Loucy (cell line): ENCODE measurements at regions not wholly inside any gene's neighbourhood (a gene's known extent, or its start where the extent isn't known, plus 50 kb on each side); places are given as distances from the start of the nearest gene placed in this dataset.

Source experiments
- H2AFZ ChIP-seq: fragments of 200-600 bp; sonication (generic); 2 replicates; pipeline ENCODE4 v1.6.0; 2016; ENCODE audit warnings: antibody characterized with exemption, mild to moderate bottlenecking, low read length, moderate library complexity
- H3F3A ChIP-seq: fragments of 200-600 bp; 2 replicates; pipeline ENCODE4 v1.6.0; 2016; ENCODE audit warnings: antibody characterized with exemption, low read depth, mild to moderate bottlenecking
- H3K27me3 ChIP-seq: fragments of 200-600 bp; sonication (generic); 2 replicates; pipeline ENCODE4 v1.6.1; 2014; ENCODE audit warnings: low read length, mild to moderate bottlenecking; ENCODE audit not compliant: insufficient read depth, poor library complexity, severe bottlenecking
- H3K36me3 ChIP-seq: fragments of 200-600 bp; sonication (generic); 2 replicates; pipeline ENCODE4 v1.6.1; 2016; ENCODE audit warnings: low read length; ENCODE audit not compliant: insufficient read depth
- H3K4me1 ChIP-seq: fragments of 200-600 bp; sonication (generic); 2 replicates; pipeline ENCODE4 v1.5.1; 2014; ENCODE audit warnings: low read length, mild to moderate bottlenecking; ENCODE audit not compliant: insufficient read depth, poor library complexity, severe bottlenecking
- H3K4me2 ChIP-seq: fragments of 200-600 bp; sonication (generic); 2 replicates; pipeline ENCODE4 v1.6.0; 2014; ENCODE audit warnings: antibody characterized with exemption, low read length, low read depth, mild to moderate bottlenecking; ENCODE audit not compliant: poor library complexity, severe bottlenecking
- H3K4me3 ChIP-seq: fragments of 200-600 bp; sonication (generic); 2 replicates; pipeline ENCODE4 v1.5.1; 2014; ENCODE audit warnings: low read length, mild to moderate bottlenecking, mixed read lengths; ENCODE audit not compliant: poor library complexity, severe bottlenecking
- H3K79me2 ChIP-seq: fragments of 200-600 bp; sonication (generic); 2 replicates; pipeline ENCODE4 v1.6.1; 2014; ENCODE audit warnings: low read length; ENCODE audit not compliant: insufficient read depth
- H3K9ac ChIP-seq: fragments of 200-600 bp; sonication (generic); 2 replicates; pipeline ENCODE4 v1.6.0; 2014; ENCODE audit warnings: mild to moderate bottlenecking, low read depth, low read length, moderate library complexity; ENCODE audit not compliant: poor library complexity, severe bottlenecking
- H3K9me2 ChIP-seq: fragments of 200-600 bp; sonication (generic); replicated peaks from 2 replicates; pipeline ENCODE4 v1.6.1; 2016; ENCODE audit warnings: low read depth, low read length, mixed read lengths
- H3K9me3 ChIP-seq: fragments of 200-600 bp; sonication (generic); 2 replicates; pipeline ENCODE4 v1.6.1; 2014; ENCODE audit warnings: mild to moderate bottlenecking, antibody characterized with exemption, low read length, low read depth; ENCODE audit not compliant: insufficient read depth
- H4K20me1 ChIP-seq: fragments of 200-600 bp; sonication (generic); 2 replicates; pipeline ENCODE4 v1.6.0; 2014; ENCODE audit warnings: antibody characterized with exemption, low read length, mild to moderate bottlenecking; ENCODE audit not compliant: insufficient read depth, poor library complexity, severe bottlenecking
- EZH2phosphoT487 ChIP-seq: fragments of 200-600 bp; IDR thresholded peaks from 2 replicates; pipeline ENCODE4 v1.6.1; 2018; ENCODE audit warnings: antibody characterized with exemption, mild to moderate bottlenecking, moderate library complexity, borderline replicate concordance
- TF ChIP-seq, protein P1 (sequence below): fragments of 200-600 bp; sonication (generic); conservative IDR thresholded peaks from 2 replicates; pipeline ENCODE4 v1.5.1; 2014; ENCODE audit warnings: mild to moderate bottlenecking, antibody characterized with exemption, low read length

DNA sequence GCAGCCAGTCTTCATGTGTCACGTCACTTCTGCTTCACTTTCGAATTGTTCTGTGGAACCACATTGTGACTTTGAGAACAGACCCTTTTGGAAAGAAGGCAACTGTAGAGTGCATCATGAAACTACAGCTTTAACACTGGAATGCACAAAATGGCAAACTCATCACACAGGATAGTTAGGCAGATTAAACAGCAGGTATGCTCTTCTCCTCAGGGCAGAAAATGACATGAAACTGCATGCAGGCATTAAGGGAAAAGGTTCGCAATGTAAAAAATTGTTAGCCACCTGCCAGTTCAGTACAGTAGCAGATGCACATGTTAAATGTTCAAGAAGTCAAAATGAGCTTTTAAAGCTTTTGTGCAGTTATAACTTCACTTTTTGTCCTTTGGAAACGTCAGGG, 864.6 kb upstream of the IGFBP7 start:
- no peak overlapping the region for H3K9ac ChIP-seq
- no peak overlapping the region for H3K4me3 ChIP-seq
- H3K36me3 ChIP-seq: no peaks in the 10 kb centered on the region
- H3F3A ChIP-seq: no peaks in the 10 kb centered on the region
- no peaks in the 10 kb centered on the region for H4K20me1 ChIP-seq
- no peak for TF ChIP-seq EZH2phosphoT487
- TF ChIP-seq, protein P1, sequence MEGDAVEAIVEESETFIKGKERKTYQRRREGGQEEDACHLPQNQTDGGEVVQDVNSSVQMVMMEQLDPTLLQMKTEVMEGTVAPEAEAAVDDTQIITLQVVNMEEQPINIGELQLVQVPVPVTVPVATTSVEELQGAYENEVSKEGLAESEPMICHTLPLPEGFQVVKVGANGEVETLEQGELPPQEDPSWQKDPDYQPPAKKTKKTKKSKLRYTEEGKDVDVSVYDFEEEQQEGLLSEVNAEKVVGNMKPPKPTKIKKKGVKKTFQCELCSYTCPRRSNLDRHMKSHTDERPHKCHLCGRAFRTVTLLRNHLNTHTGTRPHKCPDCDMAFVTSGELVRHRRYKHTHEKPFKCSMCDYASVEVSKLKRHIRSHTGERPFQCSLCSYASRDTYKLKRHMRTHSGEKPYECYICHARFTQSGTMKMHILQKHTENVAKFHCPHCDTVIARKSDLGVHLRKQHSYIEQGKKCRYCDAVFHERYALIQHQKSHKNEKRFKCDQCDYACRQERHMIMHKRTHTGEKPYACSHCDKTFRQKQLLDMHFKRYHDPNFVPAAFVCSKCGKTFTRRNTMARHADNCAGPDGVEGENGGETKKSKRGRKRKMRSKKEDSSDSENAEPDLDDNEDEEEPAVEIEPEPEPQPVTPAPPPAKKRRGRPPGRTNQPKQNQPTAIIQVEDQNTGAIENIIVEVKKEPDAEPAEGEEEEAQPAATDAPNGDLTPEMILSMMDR: no peak
- no peaks in the 10 kb centered on the region for H3K9me3 ChIP-seq
- no peaks in the 10 kb centered on the region for H3K27me3 ChIP-seq
- H3K79me2 ChIP-seq: no peaks in the 10 kb centered on the region
- H3K9me2 ChIP-seq: no peaks in the 10 kb centered on the region
- no peaks in the 10 kb centered on the region for H3K4me1 ChIP-seq
- no peak overlapping the region for H3K4me2 ChIP-seq
- H2AFZ ChIP-seq: no peak overlapping the region

DNA sequence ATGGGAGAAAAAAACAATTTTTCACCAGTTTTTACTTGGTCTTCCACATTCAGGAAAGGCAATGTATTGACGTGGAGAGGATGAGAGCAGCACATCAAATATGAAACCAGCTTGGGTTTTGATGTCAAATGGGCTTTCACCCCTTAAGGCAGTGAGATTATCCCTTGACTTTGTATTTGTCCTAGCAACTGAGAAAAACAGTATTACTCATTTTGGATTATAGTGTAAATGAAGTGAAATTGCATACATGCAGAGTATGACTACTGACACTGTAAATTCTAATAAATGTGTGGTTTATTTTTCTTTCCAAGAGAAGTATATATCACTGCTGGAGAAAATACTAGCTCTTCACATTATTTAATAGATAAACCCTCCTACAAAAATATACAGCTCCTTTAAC, 863.6 kb upstream of the IGFBP7 start:
- H3K27me3 ChIP-seq: no peaks in the 10 kb centered on the region
- no peaks in the 10 kb centered on the region for H3K79me2 ChIP-seq
- H3K9me2 ChIP-seq: no peaks in the 10 kb centered on the region
- no peaks in the 10 kb centered on the region for H3K36me3 ChIP-seq
- H3K4me3 ChIP-seq: no peak overlapping the region
- TF ChIP-seq EZH2phosphoT487: no peak
- TF ChIP-seq, protein P1: no peak
- no peaks in the 10 kb centered on the region; the same call in 1 of the 2 replicates for H3K9me3 ChIP-seq
- H3K4me1 ChIP-seq: no peaks in the 10 kb centered on the region
- H2AFZ ChIP-seq: no peak overlapping the region
- H3F3A ChIP-seq: no peaks in the 10 kb centered on the region
- H3K9ac ChIP-seq: no peak overlapping the region
- no peaks in the 10 kb centered on the region for H4K20me1 ChIP-seq
- H3K4me2 ChIP-seq: no peak overlapping the region

DNA sequence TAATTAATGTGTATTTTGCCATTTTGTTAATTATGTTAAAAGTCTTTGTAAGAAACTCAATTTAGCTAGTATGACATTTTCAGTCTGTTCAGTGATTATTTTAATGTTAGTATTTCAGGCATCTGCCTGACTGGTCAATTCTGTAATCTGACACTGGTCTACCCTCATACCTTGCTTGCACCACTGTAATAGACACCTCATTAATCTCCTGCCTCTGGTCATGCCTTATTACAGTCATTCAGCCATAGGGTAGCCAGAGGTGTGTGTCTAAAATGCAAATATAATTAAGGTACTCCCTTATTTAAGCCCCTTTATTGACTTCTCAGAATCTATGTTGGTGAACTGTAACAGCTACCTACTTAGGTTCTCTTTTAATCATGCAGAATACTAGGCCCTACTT, 861.1 kb upstream of the IGFBP7 start:
- H3K36me3 ChIP-seq: no peaks in the 10 kb centered on the region
- H3K4me2 ChIP-seq: no peak overlapping the region
- H3K79me2 ChIP-seq: no peaks in the 10 kb centered on the region
- H3K9ac ChIP-seq: no peak overlapping the region
- H3K9me2 ChIP-seq: no peaks in the 10 kb centered on the region
- TF ChIP-seq, protein P1: no peak
- TF ChIP-seq EZH2phosphoT487: no peak
- H3K9me3 ChIP-seq: peaks cover 5% of the 10 kb centered on the region; the same call in 1 of the 2 replicates
- no peak overlapping the region for H3K4me3 ChIP-seq
- H3K27me3 ChIP-seq: no peaks in the 10 kb centered on the region
- H4K20me1 ChIP-seq: no peaks in the 10 kb centered on the region
- H3F3A ChIP-seq: no peaks in the 10 kb centered on the region
- H3K4me1 ChIP-seq: no peaks in the 10 kb centered on the region
- no peak overlapping the region for H2AFZ ChIP-seq
